A549 (cell line): ENCODE measurements at regions not wholly inside any gene's neighbourhood (a gene's known extent, or its start where the extent isn't known, plus 50 kb on each side); places are given as distances from the start of the nearest gene placed in this dataset.

Experiments
- ATAC-seq, 2 experiments: fragments of 200-7000 bp in 1 of 2; fragments of >200 bp in 1 of 2; cut with Nextera tagmentation in 1 of 2; cut with Tn5 transposase in 1 of 2; 3 replicates each; pipeline versions ENCODE4 v1.8.0 to v1.9.1; 2018 to 2020; ENCODE audit warnings: mild to moderate bottlenecking in 1 of 2, moderate library complexity in 1 of 2
- CTCF ChIA-PET: fragments of 300-600 bp; sonication (Branson Sonifier 250); formaldehyde crosslinking; extraction: SDS; loops from one replicate; lab custom pipeline; 2021; ENCODE audit warnings: antibody characterized with exemption, inconsistent platforms; lab: Yijun Ruan, JAX
- POLR2A ChIA-PET: fragments of 350-600 bp; formaldehyde crosslinking; extraction: SDS; loops from one replicate; lab custom pipeline; 2021; ENCODE audit warnings: antibody characterized with exemption, inconsistent platforms; lab: Yijun Ruan, JAX
- DNase-seq, 2 experiments: peaks; one replicate each; pipeline versions ENCODE4 v3.0.0 to v3.0.0-alpha.2; 2011 to 2016; ENCODE audit warnings: low read depth in 1 of 2, low spot score in 1 of 2
- FAIRE-seq: peaks from 2 replicates; lab custom pipeline; 2011; peaks lifted over from hg19 to GRCh38; lab: Jason Lieb, UNC
- H3K27ac ChIP-seq, 2 experiments: fragments of >200 bp; sonication (Bioruptor Twin); formaldehyde crosslinking; 3 replicates each; pipeline ENCODE4 v1.5.1; 2016 to 2017
- H3K4me1 ChIP-seq: fragments of >200 bp; sonication (Bioruptor Twin); formaldehyde crosslinking; 3 replicates; pipeline ENCODE4 v1.6.1; 2016
- H3K4me2 ChIP-seq: fragments of >200 bp; sonication (Bioruptor Twin); formaldehyde crosslinking; 3 replicates; pipeline ENCODE4 v1.6.1; 2016
- H3K4me3 ChIP-seq: fragments of >200 bp; sonication (Bioruptor Twin); formaldehyde crosslinking; 3 replicates; pipeline ENCODE4 v1.5.1; 2016
- H3K9me3 ChIP-seq: fragments of >200 bp; sonication (Bioruptor Twin); formaldehyde crosslinking; 3 replicates; pipeline ENCODE4 v1.6.1; 2016
- CEBPB ChIP-seq, 2 experiments: fragments of >200 bp in 1 of 2; sonication (Bioruptor Twin) in 1 of 2; formaldehyde crosslinking in 1 of 2; IDR thresholded peaks; 2 replicates each; pipeline ENCODE4 v1.6.1; 2012 to 2016
- CHD4 ChIP-seq: fragments of 200-600 bp; sonication (generic); IDR thresholded peaks from 2 replicates; pipeline ENCODE4 v1.6.1; 2016; ENCODE audit warnings: antibody characterized with exemption, mild to moderate bottlenecking, borderline replicate concordance
- EHF ChIP-seq: fragments of 250-450 bp; sonication (Bioruptor Pico); IDR thresholded peaks from 2 replicates; pipeline ENCODE4 v1.5.0; 2020; ENCODE audit warnings: mild to moderate bottlenecking
- EP300 ChIP-seq, 2 experiments: fragments of >200 bp; sonication (Bioruptor Twin); formaldehyde crosslinking; IDR thresholded peaks; 2 replicates in 1 of 2; 3 replicates in 1 of 2; pipeline ENCODE4 v1.6.1; 2016 to 2017
- ESRRA ChIP-seq: fragments of 150-350 bp; IDR thresholded peaks from 2 replicates; pipeline ENCODE4 v1.6.1; 2014; ENCODE audit warnings: mild to moderate bottlenecking, low read length, borderline replicate concordance
- FOSL2 ChIP-seq, 2 experiments: fragments of 450-650 bp in 1 of 2; fragments of >200 bp in 1 of 2; sonication (Bioruptor Twin) in 1 of 2; formaldehyde crosslinking; IDR thresholded peaks; 2 replicates each; pipeline versions ENCODE4 v1.5.0 to v1.6.1; 2016 to 2020; ENCODE audit warnings: mild to moderate bottlenecking in 1 of 2, moderate library complexity in 1 of 2
- FOXS1 ChIP-seq: fragments of 250-450 bp; sonication (Bioruptor Pico); IDR thresholded peaks from 2 replicates; pipeline ENCODE4 v1.5.0; 2020; ENCODE audit warnings: mild to moderate bottlenecking, moderate library complexity
- HES2 ChIP-seq: fragments of >200 bp; sonication (Bioruptor Twin); formaldehyde crosslinking; IDR thresholded peaks from 2 replicates; pipeline ENCODE4 v1.6.1; 2016
- HOXA7 ChIP-seq: fragments of 250-450 bp; sonication (Bioruptor Pico); IDR thresholded peaks from 2 replicates; pipeline ENCODE4 v1.5.0; 2020; ENCODE audit warnings: mild to moderate bottlenecking, moderate library complexity
- HOXB13 ChIP-seq: fragments of 250-450 bp; sonication (Bioruptor Pico); IDR thresholded peaks from 2 replicates; pipeline ENCODE4 v1.5.0; 2020; ENCODE audit warnings: low read depth, mild to moderate bottlenecking, moderate library complexity
- JUNB ChIP-seq: fragments of >200 bp; sonication (Bioruptor Twin); formaldehyde crosslinking; IDR thresholded peaks from 2 replicates; pipeline ENCODE4 v1.6.1; 2016
- KDM1A ChIP-seq: fragments of 200-600 bp; sonication (generic); IDR thresholded peaks from 2 replicates; pipeline ENCODE4 v1.6.1; 2016; ENCODE audit warnings: low read depth, mild to moderate bottlenecking
- KDM5A ChIP-seq: fragments of 200-600 bp; sonication (generic); IDR thresholded peaks from 2 replicates; pipeline ENCODE4 v1.6.1; 2016; ENCODE audit warnings: antibody characterized with exemption, mild to moderate bottlenecking
- MAFK ChIP-seq: fragments of 450-650 bp; IDR thresholded peaks from 2 replicates; pipeline ENCODE4 v1.6.1; 2014; ENCODE audit not compliant: partially characterized antibody
- MAZ ChIP-seq: fragments of 150-350 bp; IDR thresholded peaks from 2 replicates; pipeline ENCODE4 v1.6.1; 2014; ENCODE audit warnings: antibody characterized with exemption, low read depth, low read length, borderline replicate concordance
- NPAS2 ChIP-seq: fragments of 250-450 bp; sonication (Bioruptor Pico); IDR thresholded peaks from 2 replicates; pipeline ENCODE4 v1.8.0; 2022; ENCODE audit warnings: mild to moderate bottlenecking, moderate library complexity, borderline replicate concordance
- POLR2AphosphoS2 ChIP-seq: conservative IDR thresholded peaks from 2 replicates; pipeline ENCODE4 v1.6.1; 2012; ENCODE audit warnings: low read length, improper control_type of control experiment, inconsistent platforms
- RARB ChIP-seq: fragments of 250-450 bp; sonication (Bioruptor Pico); IDR thresholded peaks from 2 replicates; pipeline ENCODE4 v1.8.0; 2021; ENCODE audit warnings: mild to moderate bottlenecking, moderate library complexity
- RCOR1 ChIP-seq: fragments of 150-350 bp; IDR thresholded peaks from 2 replicates; pipeline ENCODE4 v1.6.1; 2014; ENCODE audit warnings: antibody characterized with exemption, low read length, low read depth
- RFX5 ChIP-seq: fragments of 450-650 bp; IDR thresholded peaks from 2 replicates; pipeline ENCODE4 v1.7.1; 2014; ENCODE audit warnings: antibody characterized with exemption, mild to moderate bottlenecking, moderate library complexity
- SMC3 ChIP-seq: fragments of >200 bp; sonication (Bioruptor Twin); formaldehyde crosslinking; IDR thresholded peaks from 3 replicates; pipeline ENCODE4 v1.6.1; 2018; ENCODE audit warnings: inconsistent platforms
- TP53 ChIP-seq: fragments of 250-450 bp; sonication (Bioruptor Pico); IDR thresholded peaks from 2 replicates; pipeline ENCODE4 v1.5.0; 2021; ENCODE audit warnings: mild to moderate bottlenecking, moderate library complexity
- USF2 ChIP-seq: fragments of 450-650 bp; IDR thresholded peaks from 2 replicates; pipeline ENCODE4 v1.6.1; 2014; ENCODE audit warnings: antibody characterized with exemption
- ZC3H11A ChIP-seq: fragments of 450-650 bp; IDR thresholded peaks from 2 replicates; pipeline ENCODE4 v1.6.1; 2014; ENCODE audit warnings: antibody characterized with exemption, mild to moderate bottlenecking
- ZFP36 ChIP-seq: fragments of 450-650 bp; IDR thresholded peaks from 2 replicates; pipeline ENCODE4 v1.6.1; 2014; ENCODE audit warnings: borderline replicate concordance; ENCODE audit not compliant: partially characterized antibody
- WGBS: methylation state at CpG from one replicate; pipeline ENCODE4 v1.1.6; 2017; ENCODE audit errors: missing lambda C conversion rate; 5-methylcytosine and 5-hydroxymethylcytosine counted together

GRCh38 chr20:12269579-12269978 lies 351.9 kb downstream of the BTBD3 start:
- ATAC-seq = no peak
- Histone ChIP-seq H3K9me3 (no peaks in the 10 kb centered on the region), H3K4me2 (no peak overlapping the region), H3K4me3 (no peak overlapping the region), H3K27ac (no peak overlapping the region), H3K4me1 (no peaks in the 10 kb centered on the region)
- CTCF ChIA-PET = interaction anchor here (0.7 kb wide), 1 partner anchor 256 kb away, joined by 4 read pairs; no protein-coding TSS in a partner anchor
- no peak for DNase-seq
- no peak for FAIRE-seq
- POLR2A ChIA-PET = no interaction called here
- TF ChIP-seq TP53 (CRISPR knock-in tag) (no peak), ESRRA (no peak), ZFP36 (no peak), JUNB (no peak), HOXA7 (CRISPR knock-in tag) (no peak), CHD4 (no peak), KDM5A (no peak), HES2 (no peak), HOXB13 (CRISPR knock-in tag) (no peak), SMC3 (no peak), FOXS1 (no peak), MAFK (no peak), RCOR1 (no peak), RARB (CRISPR knock-in tag) (no peak), ZC3H11A (no peak)
- WGBS = 54% methylated on average over 6 of the region's 6 CpGs

- 0 out of 3 replicates have a peak, but pooled peaks cover 2% of the 10 kb centered on the region for H3K9me3 ChIP-seq
- ChIA-PET CTCF (no interaction called here), POLR2A (no interaction called here)
- TF ChIP-seq RFX5 (no peak), RARB (CRISPR knock-in tag) (no peak), USF2 (no peak), FOSL2 (IDR thresholded peaks at IDR 0.05) (no peak), FOSL2 (CRISPR knock-in tag; IDR thresholded peaks at IDR 0.05) (no peak), KDM1A (no peak), FOXS1 (no peak), CEBPB (IDR thresholded peaks at IDR 0.05) (no peak), MAZ (no peak), EHF (no peak), EP300 (IDR thresholded peaks at IDR 0.05) (no peak)
- H3K4me1 ChIP-seq = no peaks in the 10 kb centered on the region
- no peak overlapping the region for H3K4me2 ChIP-seq
- WGBS = 23% methylated on average over 4 of the region's 4 CpGs
- H3K27ac ChIP-seq = no peak overlapping the region
- FAIRE-seq (no peak), DNase-seq (no peak), ATAC-seq (no peak)
- H3K4me3 ChIP-seq = no peak overlapping the region
Measured at GRCh38 chr20:12270863-12271262, 353.2 kb downstream of the BTBD3 start.

GRCh38 chr20:12276011-12276673 lies 358.4 kb downstream of the BTBD3 start:
- Histone ChIP-seq H3K4me1 (no peaks in the 10 kb centered on the region), H3K4me3 (no peak overlapping the region), H3K9me3 (0 out of 3 replicates have a peak, but pooled peaks cover 3% of the 10 kb centered on the region), H3K27ac (no peak overlapping the region), H3K4me2 (no peak overlapping the region)
- ATAC-seq (no peak), FAIRE-seq (no peak), DNase-seq (no peak)
- ChIA-PET POLR2A (no interaction called here), CTCF (no interaction called here)
- WGBS = 0% methylated on average over 1 of the region's 1 CpG
- no peak for TF ChIP-seq USF2
- no peak for TF ChIP-seq NPAS2 (CRISPR knock-in tag)
- TF ChIP-seq POLR2AphosphoS2 = no peak
- no peak for TF ChIP-seq FOSL2 (IDR thresholded peaks at IDR 0.05)
- TF ChIP-seq FOSL2 (CRISPR knock-in tag; IDR thresholded peaks at IDR 0.05) = no peak
